T47D (cell line): ENCODE measurements at regions not wholly inside any gene's neighbourhood (a gene's known extent, or its start where the extent isn't known, plus 50 kb on each side); places are given as distances from the start of the nearest gene placed in this dataset.

Source experiments
- DNase-seq, 2 experiments: peaks; one replicate each; pipeline versions ENCODE4 v3.0.0 to v3.0.0-alpha.2; 2011 to 2012; ENCODE audit warnings: low read depth in 1 of 2, low spot score in 1 of 2
- JUND ChIP-seq: IDR thresholded peaks from 2 replicates; pipeline ENCODE4 v1.6.1; 2012; ENCODE audit warnings: low read depth
- in situ Hi-C: cut with HindIII; loops from 2 replicates; pipeline ENCODE4 v1.10.0; 2016; ENCODE audit warnings: low sequenced_read_pairs, low pct_unique_long_range_greater_than_20kb

- in situ Hi-C loops = no loop called here
- TF ChIP-seq JUND = no peak
- DNase-seq = no peak
Observed at GRCh38 chr10:36608866-36609265, 516.5 kb upstream of the ANKRD30A start.

GRCh38 chr10:36608251-36608650 lies 517.1 kb upstream of the ANKRD30A start:
- no peak for TF ChIP-seq JUND
- in situ Hi-C loops = no loop called here
- no peak for DNase-seq

GRCh38 chr10:36606234-36606839 lies 519.1 kb upstream of the ANKRD30A start:
- no peak for DNase-seq
- in situ Hi-C loops = no loop called here
- no peak for TF ChIP-seq JUND

DNA sequence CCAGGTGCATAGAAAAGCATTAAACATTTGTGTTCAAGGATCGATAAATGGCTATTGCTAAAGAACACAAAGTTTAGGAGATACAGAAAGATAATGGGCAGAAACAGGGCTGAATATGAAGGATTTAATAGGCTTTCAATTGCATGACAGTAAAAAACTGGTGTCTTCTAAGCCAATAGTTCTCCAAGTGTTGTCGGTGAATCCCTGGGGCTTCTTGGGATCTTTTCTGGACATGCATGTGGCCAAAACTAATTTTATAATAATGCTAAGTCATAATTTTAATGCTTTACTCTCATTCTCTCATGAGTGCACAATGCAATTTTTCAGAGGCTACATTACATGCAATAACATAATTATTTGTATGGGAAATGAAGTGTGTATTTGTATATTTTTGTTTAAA lies 521.1 kb upstream of the ANKRD30A start:
- TF ChIP-seq JUND = no peak
- no peak for DNase-seq
- in situ Hi-C loops = no loop called here

DNA sequence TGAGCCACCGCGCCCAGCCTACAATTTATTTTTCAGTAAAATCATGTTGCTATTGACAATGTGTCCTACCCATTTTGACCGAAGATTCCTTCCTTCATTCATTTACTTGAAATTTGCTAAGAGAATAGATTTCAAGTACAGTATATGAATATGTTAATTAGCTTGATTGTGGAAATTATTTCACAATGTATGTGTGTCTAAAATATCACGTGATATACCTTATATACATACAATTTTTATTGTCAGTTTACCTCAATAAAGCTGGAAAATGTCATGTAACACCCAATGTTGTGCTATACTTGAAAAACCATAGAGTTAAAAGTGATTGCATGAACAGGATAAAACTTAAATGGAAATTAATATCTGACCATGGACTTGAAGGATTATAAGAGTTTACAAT lies 521.7 kb upstream of the ANKRD30A start:
- in situ Hi-C loops = no loop called here
- TF ChIP-seq JUND = no peak
- DNase-seq = no peak

DNA sequence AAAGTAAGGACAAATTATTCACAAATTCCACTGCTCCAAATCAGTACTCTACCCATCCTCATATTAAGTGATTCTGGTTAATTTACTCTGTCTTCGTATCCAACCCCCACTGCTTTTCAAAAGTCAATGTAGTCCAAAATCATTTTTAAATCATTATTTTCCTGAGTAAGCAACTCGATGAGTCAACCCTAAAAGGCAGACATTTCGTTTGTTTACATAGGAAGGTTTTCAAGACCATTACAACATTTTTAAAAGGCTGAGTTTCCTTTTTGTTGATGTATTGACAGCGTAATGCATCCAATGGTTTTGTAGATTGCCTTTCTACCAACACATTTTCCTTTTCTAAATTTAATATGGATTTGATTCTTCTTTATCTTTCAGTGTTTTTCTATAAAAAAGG lies 523.0 kb upstream of the ANKRD30A start:
- no peak for DNase-seq
- in situ Hi-C loops = no loop called here
- TF ChIP-seq JUND = no peak

GRCh38 chr10:36597756-36598320 lies 527.6 kb upstream of the ANKRD30A start:
- no peak for DNase-seq
- TF ChIP-seq JUND = no peak
- in situ Hi-C loops = no loop called here

- no peak for TF ChIP-seq JUND
- in situ Hi-C loops = no loop called here
- no peak for DNase-seq
Observed at GRCh38 chr10:36592964-36593363, 532.4 kb upstream of the ANKRD30A start.

DNA sequence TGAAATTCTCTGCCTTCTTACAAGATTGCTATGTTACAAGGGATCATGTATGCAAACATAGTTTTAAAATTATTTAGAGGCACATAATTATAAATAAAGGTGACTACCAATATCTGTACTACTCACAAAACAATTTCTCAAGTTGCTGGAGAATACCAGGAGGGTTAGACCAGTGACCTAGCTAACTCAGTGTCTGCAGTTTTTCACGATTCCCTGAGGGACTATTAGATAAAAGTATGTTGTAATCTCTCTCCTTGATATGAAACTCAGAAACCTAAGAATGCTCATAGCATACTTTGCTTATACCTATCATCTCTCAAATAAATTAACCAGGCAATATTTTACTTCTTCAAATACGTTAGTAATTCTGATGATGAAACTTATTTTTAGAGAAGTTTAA lies 534.0 kb upstream of the ANKRD30A start:
- TF ChIP-seq JUND = no peak
- in situ Hi-C loops = no loop called here
- no peak for DNase-seq

DNA sequence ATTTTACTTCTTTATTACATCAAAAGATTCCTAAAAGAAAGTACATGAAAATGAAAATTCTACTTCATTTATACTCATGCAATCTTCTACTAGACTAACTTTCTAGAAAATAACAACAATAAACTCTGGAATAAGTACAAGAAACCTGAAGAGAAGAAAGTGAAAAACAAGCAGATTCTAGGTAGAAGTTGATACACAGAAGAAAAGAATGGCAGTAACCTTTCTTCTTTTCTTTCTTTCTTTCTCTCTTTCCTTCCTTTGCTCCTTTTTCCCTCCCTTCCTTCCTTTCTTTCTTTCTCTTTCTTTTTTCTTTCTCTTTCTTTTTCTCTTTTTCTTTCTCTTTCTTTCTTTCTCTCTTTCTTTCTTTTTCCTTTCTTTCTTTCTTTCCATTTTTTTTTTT lies 541.7 kb upstream of the ANKRD30A start:
- no peak for TF ChIP-seq JUND
- in situ Hi-C loops = no loop called here
- no peak for DNase-seq

- DNase-seq = no peak
- no peak for TF ChIP-seq JUND
- in situ Hi-C loops = no loop called here
Observed at GRCh38 chr10:36581237-36581636, 544.2 kb upstream of the ANKRD30A start.

- no peak for TF ChIP-seq JUND
Observed at GRCh38 chr10:36578306-36578705, 547.1 kb upstream of the ANKRD30A start.

GRCh38 chr10:36577126-36577525 lies 548.3 kb upstream of the ANKRD30A start:
- DNase-seq = no peak
- in situ Hi-C loops = no loop called here
- TF ChIP-seq JUND = no peak

More at GRCh38 chr10:36578306-36578705, 547.1 kb upstream of the ANKRD30A start:
- in situ Hi-C loops = no loop called here
- no peak for DNase-seq

- in situ Hi-C loops = no loop called here
- TF ChIP-seq JUND = no peak
- no peak for DNase-seq
Observed at GRCh38 chr10:36574207-36574606, 551.2 kb upstream of the ANKRD30A start.

- in situ Hi-C loops = no loop called here
- no peak for DNase-seq
- TF ChIP-seq JUND = no peak
Observed at GRCh38 chr10:36573246-36573645, 552.2 kb upstream of the ANKRD30A start.
